B cell (primary cell): ENCODE measurements at regions not wholly inside any gene's neighbourhood (a gene's known extent, or its start where the extent isn't known, plus 50 kb on each side); places are given as distances from the start of the nearest gene placed in this dataset.

Experiments used
- ATAC-seq: fragments of 200-7000 bp; cut with Tn5 transposase; one replicate; pipeline ENCODE4 v1.10.0; 2021; ENCODE audit warnings: low read depth, mild to moderate bottlenecking, moderate number of reproducible peaks, moderate library complexity
- CTCF ChIA-PET: fragments of 350-600 bp; sonication (Branson Sonifier 250); formaldehyde crosslinking; loops from one replicate; lab custom pipeline; 2021; ENCODE audit warnings: antibody characterized with exemption, inconsistent platforms; lab: Charles Lee
- POLR2A ChIA-PET: fragments of 350-600 bp; sonication (Branson Sonifier 250); formaldehyde crosslinking; loops from one replicate; lab custom pipeline; 2021; ENCODE audit warnings: antibody characterized with exemption; lab: Charles Lee
- DNase-seq: peaks from one replicate; pipeline ENCODE4 v3.0.0; 2013
- H2AFZ ChIP-seq: 2 replicates; pipeline ENCODE4 v1.6.1; 2012; ENCODE audit warnings: mild to moderate bottlenecking, low read depth, low read length; ENCODE audit not compliant: insufficient read depth, poor library complexity, severe bottlenecking
- H3K27ac ChIP-seq, 2 donors: 1 replicate in 1 of 2; 2 replicates in 1 of 2; pipeline ENCODE4 v1.5.1; 2012 to 2013; ENCODE audit warnings: low read length in 2 of 2, mild to moderate bottlenecking in 2 of 2, moderate library complexity in 1 of 2
- H3K27me3 ChIP-seq, 4 experiments: fragments of 200-600 bp in 1 of 4; sonication (generic) in 1 of 4; replicated peaks in 1 of 4; 1 replicate in 2 of 4; 2 replicates in 2 of 4; pipeline versions ENCODE4 v1.6.1 to v1.7.0; 2013 to 2016; ENCODE audit warnings: low read length in 3 of 4, mild to moderate bottlenecking in 2 of 4, mixed read lengths in 1 of 4, moderate library complexity in 1 of 4; ENCODE audit not compliant: insufficient read depth in 4 of 4, control insufficient read depth in 3 of 4; ENCODE audit errors: control extremely low read depth in 1 of 4
- H3K36me3 ChIP-seq, 2 experiments: replicated peaks in 1 of 2; 1 replicate in 1 of 2; 2 replicates in 1 of 2; pipeline versions ENCODE4 v1.6.1 to v1.7.1; 2013; ENCODE audit warnings: low read length in 1 of 2; ENCODE audit not compliant: insufficient read depth in 2 of 2, control insufficient read depth in 1 of 2; ENCODE audit errors: control extremely low read depth in 1 of 2, extremely low read depth in 1 of 2
- H3K4me1 ChIP-seq, 2 donors: fragments of 200-600 bp in 1 of 2; sonication (generic) in 1 of 2; 1 replicate in 1 of 2; 2 replicates in 1 of 2; pipeline versions ENCODE4 v1.5.1 to v1.6.1; 2013 to 2017; ENCODE audit warnings: low read length in 2 of 2; ENCODE audit not compliant: control insufficient read depth in 2 of 2, insufficient read depth in 2 of 2
- H3K4me2 ChIP-seq: replicated peaks from 2 replicates; pipeline ENCODE3; 2012; ENCODE audit warnings: mild to moderate bottlenecking, low read depth, low read length; ENCODE audit not compliant: poor library complexity, severe bottlenecking
- H3K4me3 ChIP-seq, 5 experiments: fragments of 200-600 bp in 1 of 5; sonication (generic) in 1 of 5; 1 replicate in 3 of 5; 2 replicates in 2 of 5; pipeline versions ENCODE4 v1.5.1 to v1.7.0; 2011 to 2016; ENCODE audit warnings: low read length in 4 of 5, mild to moderate bottlenecking in 4 of 5, low read depth in 2 of 5, control low read depth in 1 of 5, moderate library complexity in 1 of 5; ENCODE audit not compliant: insufficient read depth in 1 of 5; ENCODE audit errors: control extremely low read depth in 1 of 5, extremely low read depth in 1 of 5
- H3K79me2 ChIP-seq: fragments of 200-600 bp; sonication (generic); one replicate; pipeline ENCODE4 v1.6.0; 2016; ENCODE audit warnings: low read length; ENCODE audit not compliant: control insufficient read depth, insufficient read depth
- H3K9ac ChIP-seq: fragments of 200-600 bp; sonication (generic); 2 replicates; pipeline ENCODE4 v1.6.1; 2017; ENCODE audit warnings: mild to moderate bottlenecking, low read length, moderate library complexity
- H3K9me3 ChIP-seq, 3 donors: one replicate each; pipeline versions ENCODE4 v1.6.1 to v1.7.1; 2013; ENCODE audit warnings: low read length in 2 of 3; ENCODE audit not compliant: control insufficient read depth in 2 of 3, insufficient read depth in 1 of 3; ENCODE audit errors: control extremely low read depth in 1 of 3
- H4K20me1 ChIP-seq: 2 replicates; pipeline ENCODE4 v1.6.0; 2012; ENCODE audit warnings: mild to moderate bottlenecking, low read length; ENCODE audit not compliant: insufficient read depth, control insufficient read depth, poor library complexity, severe bottlenecking
- H3K27ac Mint-ChIP-seq: one replicate; pipeline ENCODE4 v1.8.0; 2021; ENCODE audit warnings: mixed read lengths
- H3K27me3 Mint-ChIP-seq: one replicate; pipeline ENCODE4 v1.8.0; 2021; ENCODE audit warnings: mixed read lengths
- H3K4me1 Mint-ChIP-seq: one replicate; pipeline ENCODE4 v1.8.0; 2021; ENCODE audit warnings: mixed read lengths
- H3K4me3 Mint-ChIP-seq: one replicate; pipeline ENCODE4 v1.8.0; 2021; ENCODE audit warnings: mixed read lengths
- H3K9me3 Mint-ChIP-seq: one replicate; pipeline ENCODE4 v1.8.0; 2022; ENCODE audit warnings: mixed read lengths; ENCODE audit not compliant: insufficient read depth
- EZH2 ChIP-seq: IDR thresholded peaks from 2 replicates; pipeline ENCODE4 v1.6.1; 2012; ENCODE audit warnings: borderline replicate concordance, low read depth, mild to moderate bottlenecking, moderate library complexity, low read length; ENCODE audit not compliant: insufficient read depth, poor library complexity, severe bottlenecking
- WGBS: methylation state at CpG from one replicate; pipeline ENCODE4 v1.1.5; 2013; ENCODE audit warnings: missing lambda C conversion rate; ENCODE audit not compliant: insufficient coverage; 5-methylcytosine and 5-hydroxymethylcytosine counted together
- intact Hi-C: fragments of 100-400 bp; cut with micrococcal nuclease; formaldehyde crosslinking; loops from one replicate; pipeline ENCODE4 v1.10.0; 2022
- TF ChIP-seq, protein P1 (sequence below): fragments of 200-600 bp; IDR thresholded peaks from one replicate; pipeline ENCODE4 v1.8.0; 2022; ENCODE audit warnings: antibody characterized with exemption, mild to moderate bottlenecking

GRCh38 chrX:82973646-82974045 lies 534.4 kb upstream of the POU3F4 start:
- no peak for ATAC-seq
- H3K9me3 ChIP-seq: no peaks in the 10 kb centered on the region
- 36% methylated on average over 2 of the region's 2 CpGs for WGBS
- ChIA-PET POLR2A (no interaction called here), CTCF (no interaction called here)
- no peaks in the 10 kb centered on the region for H3K79me2 ChIP-seq
- H3K27me3 Mint-ChIP-seq: no peaks in the 10 kb centered on the region
- no peak overlapping the region for H3K9ac ChIP-seq
- H3K4me3 Mint-ChIP-seq: no peak overlapping the region
- H2AFZ ChIP-seq: no peak overlapping the region
- H3K4me3 ChIP-seq: no peak overlapping the region
- intact Hi-C loops: no loop called here
- no peak overlapping the region for H3K4me2 ChIP-seq
- no peaks in the 10 kb centered on the region for H3K9me3 Mint-ChIP-seq
- no peaks in the 10 kb centered on the region for H3K36me3 ChIP-seq
- no peaks in the 10 kb centered on the region for H4K20me1 ChIP-seq
- no peak overlapping the region for H3K27ac Mint-ChIP-seq
- H3K4me1 ChIP-seq: no peaks in the 10 kb centered on the region
- DNase-seq: no peak
- H3K4me1 Mint-ChIP-seq: no peaks in the 10 kb centered on the region
- no peak overlapping the region for H3K27ac ChIP-seq
- H3K27me3 ChIP-seq: no peaks in the 10 kb centered on the region
- TF ChIP-seq, protein P1, sequence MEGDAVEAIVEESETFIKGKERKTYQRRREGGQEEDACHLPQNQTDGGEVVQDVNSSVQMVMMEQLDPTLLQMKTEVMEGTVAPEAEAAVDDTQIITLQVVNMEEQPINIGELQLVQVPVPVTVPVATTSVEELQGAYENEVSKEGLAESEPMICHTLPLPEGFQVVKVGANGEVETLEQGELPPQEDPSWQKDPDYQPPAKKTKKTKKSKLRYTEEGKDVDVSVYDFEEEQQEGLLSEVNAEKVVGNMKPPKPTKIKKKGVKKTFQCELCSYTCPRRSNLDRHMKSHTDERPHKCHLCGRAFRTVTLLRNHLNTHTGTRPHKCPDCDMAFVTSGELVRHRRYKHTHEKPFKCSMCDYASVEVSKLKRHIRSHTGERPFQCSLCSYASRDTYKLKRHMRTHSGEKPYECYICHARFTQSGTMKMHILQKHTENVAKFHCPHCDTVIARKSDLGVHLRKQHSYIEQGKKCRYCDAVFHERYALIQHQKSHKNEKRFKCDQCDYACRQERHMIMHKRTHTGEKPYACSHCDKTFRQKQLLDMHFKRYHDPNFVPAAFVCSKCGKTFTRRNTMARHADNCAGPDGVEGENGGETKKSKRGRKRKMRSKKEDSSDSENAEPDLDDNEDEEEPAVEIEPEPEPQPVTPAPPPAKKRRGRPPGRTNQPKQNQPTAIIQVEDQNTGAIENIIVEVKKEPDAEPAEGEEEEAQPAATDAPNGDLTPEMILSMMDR: no peak
- TF ChIP-seq EZH2: no peak

- POLR2A ChIA-PET: no interaction called here
- H3K36me3 ChIP-seq: no peaks in the 10 kb centered on the region
- H3K27ac ChIP-seq: no peak overlapping the region
- H3K27me3 Mint-ChIP-seq: no peaks in the 10 kb centered on the region
- CTCF ChIA-PET: no interaction called here
- H3K4me3 ChIP-seq: no peak overlapping the region
- no peaks in the 10 kb centered on the region for H3K27me3 ChIP-seq
- DNase-seq (no peak), ATAC-seq (no peak)
- no peak overlapping the region for H3K4me2 ChIP-seq
- no peaks in the 10 kb centered on the region for H3K4me1 Mint-ChIP-seq
- no peaks in the 10 kb centered on the region for H3K9me3 ChIP-seq
- H3K4me3 Mint-ChIP-seq: no peak overlapping the region
- H3K9ac ChIP-seq: no peak overlapping the region
- H3K4me1 ChIP-seq: no peaks in the 10 kb centered on the region
- TF ChIP-seq, protein P1: no peak
- no peaks in the 10 kb centered on the region for H3K9me3 Mint-ChIP-seq
- no peaks in the 10 kb centered on the region for H4K20me1 ChIP-seq
- H3K79me2 ChIP-seq: no peaks in the 10 kb centered on the region
- H2AFZ ChIP-seq: no peak overlapping the region
- no peak overlapping the region for H3K27ac Mint-ChIP-seq
- WGBS: no CpG with 5 or more reads among the region's 1 CpG
- intact Hi-C loops: no loop called here
Observed at GRCh38 chrX:82998163-82998562, 509.9 kb upstream of the POU3F4 start.
